Large intestine (tissue), 3 donors: ENCODE measurements at regions not wholly inside any gene's neighbourhood (a gene's known extent, or its start where the extent isn't known, plus 50 kb on each side); places are given as distances from the start of the nearest gene placed in this dataset.

Experiments
- DNase-seq, 2 donors: peaks; one replicate each; pipeline versions ENCODE4 v3.0.0 to v3.0.0-alpha.2; 2013
- H3K27ac ChIP-seq: one replicate; pipeline ENCODE4 v1.5.1; 2013; ENCODE audit warnings: low read length
- H3K27me3 ChIP-seq: 2 replicates; pipeline ENCODE4 v1.6.1; 2013; ENCODE audit warnings: low read length; ENCODE audit not compliant: control insufficient read depth, insufficient read depth
- H3K36me3 ChIP-seq: 2 replicates; pipeline ENCODE4 v1.6.1; 2013; ENCODE audit warnings: low read length; ENCODE audit not compliant: control insufficient read depth, insufficient read depth
- H3K4me1 ChIP-seq: one replicate; pipeline ENCODE4 v1.6.1; 2013; ENCODE audit warnings: low read length; ENCODE audit not compliant: control insufficient read depth, insufficient read depth
- H3K4me3 ChIP-seq: one replicate; pipeline ENCODE4 v1.5.1; 2013; ENCODE audit warnings: low read length
- H3K9me3 ChIP-seq: one replicate; pipeline ENCODE4 v1.6.1; 2013; ENCODE audit warnings: mild to moderate bottlenecking, low read depth, low read length, moderate library complexity; ENCODE audit not compliant: control insufficient read depth
- WGBS: methylation state at CpG from one replicate; pipeline ENCODE4 v1.1.5; 2013; ENCODE audit warnings: low lambda C conversion rate; ENCODE audit not compliant: insufficient coverage; 5-methylcytosine and 5-hydroxymethylcytosine counted together

GRCh38 chr11:106276126-106276525, 198.7 kb downstream of the AASDHPPT start:
- H3K27me3 ChIP-seq = no peaks in the 10 kb centered on the region
- no peak overlapping the region for H3K27ac ChIP-seq
- no peaks in the 10 kb centered on the region for H3K9me3 ChIP-seq
- H3K4me1 ChIP-seq = no peaks in the 10 kb centered on the region
- no peak overlapping the region for H3K4me3 ChIP-seq
- H3K36me3 ChIP-seq = no peaks in the 10 kb centered on the region
- DNase-seq = no peak

GRCh38 chr11:106276859-106277436, 199.5 kb downstream of the AASDHPPT start:
- peak in 1 of 2 donors; percentile 39 for DNase-seq
- WGBS = no CpG with 5 or more reads among the region's 2 CpGs
- H3K9me3 ChIP-seq = no peaks in the 10 kb centered on the region

GRCh38 chr11:106277484-106277883, 200.0 kb downstream of the AASDHPPT start:
- Histone ChIP-seq H3K36me3 (no peaks in the 10 kb centered on the region), H3K27ac (no peak overlapping the region), H3K4me1 (no peaks in the 10 kb centered on the region), H3K27me3 (no peaks in the 10 kb centered on the region), H3K9me3 (no peaks in the 10 kb centered on the region), H3K4me3 (no peak overlapping the region)
- DNase-seq = no peak

More at GRCh38 chr11:106276859-106277436, 199.5 kb downstream of the AASDHPPT start:
- Histone ChIP-seq H3K4me3 (no peak overlapping the region), H3K36me3 (no peaks in the 10 kb centered on the region), H3K27me3 (no peaks in the 10 kb centered on the region), H3K27ac (no peak overlapping the region), H3K4me1 (no peaks in the 10 kb centered on the region)

GRCh38 chr11:106278391-106278790, 200.9 kb downstream of the AASDHPPT start:
- no peaks in the 10 kb centered on the region for H3K9me3 ChIP-seq
- no peaks in the 10 kb centered on the region for H3K27me3 ChIP-seq
- H3K4me3 ChIP-seq = no peak overlapping the region
- H3K36me3 ChIP-seq = no peaks in the 10 kb centered on the region
- no peak for DNase-seq
- H3K4me1 ChIP-seq = no peaks in the 10 kb centered on the region
- no peak overlapping the region for H3K27ac ChIP-seq

GRCh38 chr11:106280036-106280435, 202.6 kb downstream of the AASDHPPT start:
- no peak overlapping the region for H3K4me3 ChIP-seq
- H3K27ac ChIP-seq = no peak overlapping the region
- H3K4me1 ChIP-seq = no peaks in the 10 kb centered on the region
- H3K27me3 ChIP-seq = no peaks in the 10 kb centered on the region
- no peaks in the 10 kb centered on the region for H3K9me3 ChIP-seq
- no peak for DNase-seq
- no peaks in the 10 kb centered on the region for H3K36me3 ChIP-seq
- WGBS = 50% methylated on average over 1 of the region's 1 CpG

- no peaks in the 10 kb centered on the region for H3K36me3 ChIP-seq
- H3K27me3 ChIP-seq = no peaks in the 10 kb centered on the region
- no peak overlapping the region for H3K27ac ChIP-seq
- no peaks in the 10 kb centered on the region for H3K4me1 ChIP-seq
- H3K9me3 ChIP-seq = no peaks in the 10 kb centered on the region
- DNase-seq = no peak
- H3K4me3 ChIP-seq = no peak overlapping the region
- WGBS = no CpG with 5 or more reads among the region's 3 CpGs
These were observed 204.2 kb downstream of the AASDHPPT start for GRCh38 chr11:106281455-106282173.

- DNase-seq = peak in 1 of 2 donors; percentile 29
These were observed 209.5 kb downstream of the AASDHPPT start for GRCh38 chr11:106286881-106287504.

GRCh38 chr11:106288057-106288456, 210.6 kb downstream of the AASDHPPT start:
- no peaks in the 10 kb centered on the region for H3K9me3 ChIP-seq
- H3K27me3 ChIP-seq = no peaks in the 10 kb centered on the region
- H3K27ac ChIP-seq = no peak overlapping the region
- 88% methylated on average over 2 of the region's 3 CpGs for WGBS
- no peak overlapping the region for H3K4me3 ChIP-seq
- H3K36me3 ChIP-seq = no peaks in the 10 kb centered on the region
- DNase-seq = no peak
- H3K4me1 ChIP-seq = peaks cover 4% of the 10 kb centered on the region

More at GRCh38 chr11:106286881-106287504, 209.5 kb downstream of the AASDHPPT start:
- H3K4me3 ChIP-seq = no peak overlapping the region
- no peaks in the 10 kb centered on the region for H3K27me3 ChIP-seq
- H3K36me3 ChIP-seq = no peaks in the 10 kb centered on the region
- H3K9me3 ChIP-seq = no peaks in the 10 kb centered on the region
- H3K4me1 ChIP-seq = no peaks in the 10 kb centered on the region
- WGBS = no CpG with 5 or more reads among the region's 3 CpGs
- H3K27ac ChIP-seq = no peak overlapping the region

GRCh38 chr11:106288822-106289387, 211.4 kb downstream of the AASDHPPT start:
- Histone ChIP-seq H3K36me3 (no peaks in the 10 kb centered on the region), H3K9me3 (no peaks in the 10 kb centered on the region), H3K27ac (no peak overlapping the region), H3K4me1 (peaks cover 4% of the 10 kb centered on the region), H3K4me3 (no peak overlapping the region), H3K27me3 (no peaks in the 10 kb centered on the region)
- DNase-seq = no peak
- no CpG with 5 or more reads among the region's 1 CpG for WGBS

GRCh38 chr11:106292526-106292925, 215.1 kb downstream of the AASDHPPT start:
- no CpG with 5 or more reads among the region's 3 CpGs for WGBS
- Histone ChIP-seq H3K27ac (no peak overlapping the region), H3K36me3 (no peaks in the 10 kb centered on the region), H3K4me1 (peaks cover 4% of the 10 kb centered on the region), H3K4me3 (no peak overlapping the region), H3K9me3 (no peaks in the 10 kb centered on the region), H3K27me3 (no peaks in the 10 kb centered on the region)
- DNase-seq = peak in 1 of 2 donors; percentile 52
